Progenitor cell of endocrine pancreas (in vitro differentiated cells): ENCODE measurements at regions not wholly inside any gene's neighbourhood (a gene's known extent, or its start where the extent isn't known, plus 50 kb on each side); places are given as distances from the start of the nearest gene placed in this dataset.

Experiments
- DNase-seq: peaks from one replicate; pipeline ENCODE4 v3.0.0; 2021; ENCODE audit warnings: low spot score; ENCODE audit not compliant: unreplicated experiment
- H3K27ac Mint-ChIP-seq: 2 replicates; pipeline ENCODE4 v1.8.0; 2021; ENCODE audit warnings: mild to moderate bottlenecking, moderate library complexity, mixed read lengths
- H3K27me3 Mint-ChIP-seq: 2 replicates; pipeline ENCODE4 v1.8.0; 2021; ENCODE audit warnings: mixed read lengths
- H3K36me3 Mint-ChIP-seq: 2 replicates; pipeline ENCODE4 v1.8.0; 2022; ENCODE audit warnings: mixed read lengths; ENCODE audit not compliant: insufficient read depth
- H3K4me1 Mint-ChIP-seq: 2 replicates; pipeline ENCODE4 v1.8.0; 2021; ENCODE audit warnings: low read depth, mixed read lengths
- H3K4me3 Mint-ChIP-seq: 2 replicates; pipeline ENCODE4 v1.8.0; 2021; ENCODE audit warnings: low read depth, mild to moderate bottlenecking, moderate library complexity, mixed read lengths
- H3K9me3 Mint-ChIP-seq: 2 replicates; pipeline ENCODE4 v1.8.0; 2021; ENCODE audit warnings: low read depth, mixed read lengths
- CTCF ChIP-seq: fragments of 200-600 bp; sonication (generic); IDR thresholded peaks from one replicate; pipeline ENCODE4 v1.5.0; 2021; ENCODE audit warnings: antibody characterized with exemption, mild to moderate bottlenecking; ENCODE audit not compliant: unreplicated experiment

GRCh38 chr5:98705841-98706240 is 67.6 kb upstream of the RGMB start:
- TF ChIP-seq CTCF = no peak
- Mint-ChIP-seq H3K27me3 (no peaks in the 10 kb centered on the region), H3K27ac (no peak overlapping the region), H3K9me3 (peaks cover 41% of the 10 kb centered on the region), H3K4me1 (no peaks in the 10 kb centered on the region), H3K4me3 (no peak overlapping the region), H3K36me3 (no peaks in the 10 kb centered on the region)
- no peak for DNase-seq

DNA sequence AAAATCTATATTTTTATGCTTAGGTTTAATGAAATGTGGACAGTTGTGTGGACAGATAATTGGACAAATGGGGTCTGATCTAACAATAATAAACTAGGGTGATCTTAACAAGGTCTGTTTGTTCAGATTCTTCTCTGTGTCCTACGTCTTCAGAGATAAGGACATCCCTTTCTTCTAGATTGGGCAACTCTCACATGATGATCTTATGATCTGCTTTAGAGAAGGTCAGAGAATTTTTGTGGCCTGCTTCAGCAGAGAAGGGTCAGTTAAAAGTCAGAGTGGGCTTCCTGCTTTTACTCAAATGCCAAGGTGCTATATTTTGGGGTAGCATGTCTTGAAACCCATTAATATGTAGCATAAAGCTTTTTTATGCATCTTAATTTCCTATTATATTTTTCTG is 63.8 kb upstream of the RGMB start:
- H3K27ac Mint-ChIP-seq = no peak overlapping the region
- H3K9me3 Mint-ChIP-seq = peaks cover 11% of the 10 kb centered on the region
- no peaks in the 10 kb centered on the region for H3K36me3 Mint-ChIP-seq
- H3K4me1 Mint-ChIP-seq = no peaks in the 10 kb centered on the region
- TF ChIP-seq CTCF = no peak
- H3K4me3 Mint-ChIP-seq = no peak overlapping the region
- no peaks in the 10 kb centered on the region for H3K27me3 Mint-ChIP-seq
- no peak for DNase-seq

DNA sequence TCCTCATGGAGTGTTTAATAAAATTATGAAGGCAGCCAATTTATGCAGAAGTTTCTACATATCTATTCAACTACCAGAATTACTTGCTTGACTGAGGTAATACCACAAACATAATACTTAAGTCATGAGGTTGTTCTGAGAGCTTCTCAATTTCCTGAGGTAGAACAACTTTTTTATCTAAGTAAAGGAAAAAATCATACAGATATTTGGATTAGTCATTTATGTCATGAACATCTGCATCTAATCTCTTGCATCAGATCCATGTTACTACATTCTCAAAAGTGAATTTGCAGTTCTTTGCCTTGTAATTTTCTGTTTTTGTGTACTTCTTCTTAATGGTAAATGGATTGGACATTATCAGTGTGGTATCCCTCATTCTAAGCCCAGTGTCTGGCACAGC is 60.4 kb upstream of the RGMB start:
- Mint-ChIP-seq H3K27ac (no peak overlapping the region), H3K9me3 (no peaks in the 10 kb centered on the region), H3K27me3 (no peaks in the 10 kb centered on the region), H3K4me1 (no peaks in the 10 kb centered on the region), H3K36me3 (peaks cover 1% of the 10 kb centered on the region), H3K4me3 (no peak overlapping the region)
- no peak for TF ChIP-seq CTCF
- no peak for DNase-seq

GRCh38 chr5:98713856-98714255 is 59.6 kb upstream of the RGMB start:
- Mint-ChIP-seq H3K9me3 (peaks cover 7% of the 10 kb centered on the region), H3K36me3 (peaks cover 1% of the 10 kb centered on the region), H3K4me1 (no peaks in the 10 kb centered on the region), H3K4me3 (no peak overlapping the region), H3K27ac (no peak overlapping the region), H3K27me3 (no peaks in the 10 kb centered on the region)
- DNase-seq = no peak
- no peak for TF ChIP-seq CTCF

DNA sequence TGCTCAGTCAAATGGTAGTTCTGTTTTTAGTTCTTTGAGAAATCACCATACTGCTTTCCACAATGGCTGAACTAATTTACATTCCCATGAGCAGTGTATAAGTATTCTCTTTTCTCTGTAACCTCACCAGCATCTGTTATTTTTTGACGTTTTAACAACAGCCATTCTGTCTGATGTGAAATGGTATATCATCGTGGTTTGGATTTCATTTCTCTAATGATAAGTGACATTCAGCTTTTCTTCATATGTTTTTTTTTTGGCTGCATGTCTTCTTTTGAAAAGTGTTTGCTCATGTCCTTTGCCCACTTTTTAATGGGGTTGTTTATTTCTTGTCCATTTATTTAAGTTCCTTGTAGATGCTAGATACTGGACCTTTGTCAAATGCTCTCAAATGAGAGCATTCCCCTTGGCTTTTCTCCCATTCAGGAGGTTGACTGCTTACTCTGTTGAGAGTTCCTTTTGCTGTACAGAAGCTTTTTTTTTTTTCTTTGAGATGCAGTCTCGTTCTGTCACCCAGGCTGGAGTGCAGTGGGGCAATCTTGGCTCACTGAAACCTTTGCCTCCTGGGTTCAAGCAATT is 58.7 kb upstream of the RGMB start:
- no peak for TF ChIP-seq CTCF
- DNase-seq = no peak
- H3K4me3 Mint-ChIP-seq = no peak overlapping the region
- no peaks in the 10 kb centered on the region for H3K4me1 Mint-ChIP-seq
- H3K27me3 Mint-ChIP-seq = no peaks in the 10 kb centered on the region
- no peak overlapping the region for H3K27ac Mint-ChIP-seq
- H3K9me3 Mint-ChIP-seq = peaks cover 10% of the 10 kb centered on the region
- H3K36me3 Mint-ChIP-seq = peaks cover 1% of the 10 kb centered on the region
